ENCODE measurements at regions not wholly inside any gene's neighbourhood (a gene's known extent, or its start where the extent isn't known, plus 50 kb on each side); places are given as distances from the start of the nearest gene placed in this dataset.
"Not testable (repeated sequence)": the region's sequence is repeated elsewhere in the genome, so short reads cannot be mapped to it uniquely, and the experiment has no call there.

DNA sequence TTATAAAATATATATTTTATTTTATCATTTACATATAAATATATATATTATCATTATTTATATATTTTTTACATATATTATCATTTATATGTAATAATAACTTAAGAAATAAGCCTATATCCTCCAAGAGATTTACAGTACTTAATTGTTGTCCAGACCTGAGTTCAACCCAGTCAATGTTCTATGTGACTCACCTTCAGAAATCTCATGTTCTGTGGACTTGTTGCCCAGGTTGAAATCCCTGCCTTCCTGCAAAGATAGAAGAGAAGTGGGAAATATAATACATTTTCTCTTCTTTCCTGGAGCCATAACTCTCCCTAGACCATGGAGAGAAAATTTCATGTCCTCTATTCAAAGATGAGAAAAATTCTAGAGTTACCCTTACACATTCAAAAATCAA lies 247.3 kb downstream of the PARM1 start:
- H3K27ac ChIP-seq: no peak overlapping the region
- TF ChIP-seq, protein P1, sequence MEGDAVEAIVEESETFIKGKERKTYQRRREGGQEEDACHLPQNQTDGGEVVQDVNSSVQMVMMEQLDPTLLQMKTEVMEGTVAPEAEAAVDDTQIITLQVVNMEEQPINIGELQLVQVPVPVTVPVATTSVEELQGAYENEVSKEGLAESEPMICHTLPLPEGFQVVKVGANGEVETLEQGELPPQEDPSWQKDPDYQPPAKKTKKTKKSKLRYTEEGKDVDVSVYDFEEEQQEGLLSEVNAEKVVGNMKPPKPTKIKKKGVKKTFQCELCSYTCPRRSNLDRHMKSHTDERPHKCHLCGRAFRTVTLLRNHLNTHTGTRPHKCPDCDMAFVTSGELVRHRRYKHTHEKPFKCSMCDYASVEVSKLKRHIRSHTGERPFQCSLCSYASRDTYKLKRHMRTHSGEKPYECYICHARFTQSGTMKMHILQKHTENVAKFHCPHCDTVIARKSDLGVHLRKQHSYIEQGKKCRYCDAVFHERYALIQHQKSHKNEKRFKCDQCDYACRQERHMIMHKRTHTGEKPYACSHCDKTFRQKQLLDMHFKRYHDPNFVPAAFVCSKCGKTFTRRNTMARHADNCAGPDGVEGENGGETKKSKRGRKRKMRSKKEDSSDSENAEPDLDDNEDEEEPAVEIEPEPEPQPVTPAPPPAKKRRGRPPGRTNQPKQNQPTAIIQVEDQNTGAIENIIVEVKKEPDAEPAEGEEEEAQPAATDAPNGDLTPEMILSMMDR (IDR thresholded peaks at IDR 0.05; ENCODE audit: low read depth, low read length): no peak
- no peaks in the 10 kb centered on the region for H3K27me3 ChIP-seq (ENCODE audit: insufficient read depth, low read depth, severe bottlenecking)
- H3K9me3 ChIP-seq (ENCODE audit: severe bottlenecking): no peaks in the 10 kb centered on the region
- no peak overlapping the region for H3K4me3 ChIP-seq (ENCODE audit: low read depth, low read length)
- DNase-seq: no peak
- no peaks in the 10 kb centered on the region for H3K36me3 ChIP-seq

DNA sequence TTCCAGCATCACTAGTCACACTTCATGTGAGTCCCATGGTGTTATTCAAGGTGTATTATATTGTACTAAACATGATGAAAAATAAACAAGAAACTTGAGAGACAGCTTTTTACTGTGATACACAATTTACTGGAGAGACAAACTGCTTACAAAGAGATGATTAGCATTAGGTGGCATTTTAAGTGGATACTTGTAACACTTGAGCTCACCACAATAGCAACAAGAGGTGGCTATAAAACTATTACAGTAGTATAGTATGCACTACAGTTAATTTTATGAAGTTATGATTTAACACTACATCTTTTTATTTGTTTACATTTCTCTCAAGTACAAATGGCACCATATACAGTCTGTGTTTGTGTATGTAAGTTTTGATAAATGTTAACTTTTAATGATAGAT lies 246.6 kb downstream of the PARM1 start:
- TF ChIP-seq, protein P1 (IDR thresholded peaks at IDR 0.05; ENCODE audit: low read depth, low read length): no peak
- no peaks in the 10 kb centered on the region for H3K9me3 ChIP-seq (ENCODE audit: severe bottlenecking)
- DNase-seq: no peak
- H3K27me3 ChIP-seq (ENCODE audit: insufficient read depth, low read depth, severe bottlenecking): no peaks in the 10 kb centered on the region
- H3K4me3 ChIP-seq (ENCODE audit: low read depth, low read length): no peak overlapping the region
- no peaks in the 10 kb centered on the region for H3K36me3 ChIP-seq
- H3K27ac ChIP-seq: no peak overlapping the region

DNA sequence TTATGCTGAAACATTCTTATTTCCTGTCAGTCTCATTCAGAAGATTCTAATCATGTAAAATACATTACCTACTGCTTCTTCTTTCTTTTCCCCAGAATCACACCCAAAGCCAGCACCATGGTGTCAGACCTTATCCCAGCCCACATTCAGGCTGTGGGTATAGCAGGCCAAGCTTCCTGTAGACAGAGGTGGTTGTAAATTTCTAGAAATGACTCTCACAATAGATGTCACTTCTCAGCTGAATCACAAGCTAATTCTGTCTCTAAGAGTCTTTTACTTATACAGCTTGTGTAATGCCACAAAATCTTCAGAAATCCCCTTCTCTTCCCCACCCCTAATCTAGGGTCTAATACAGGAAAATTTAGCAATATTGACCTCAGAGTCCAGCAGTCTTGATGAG lies 239.6 kb downstream of the PARM1 start:
- TF ChIP-seq, protein P1 (IDR thresholded peaks at IDR 0.05; ENCODE audit: low read depth, low read length): no peak
- no peak overlapping the region for H3K27ac ChIP-seq
- no peaks in the 10 kb centered on the region for H3K27me3 ChIP-seq (ENCODE audit: insufficient read depth, low read depth, severe bottlenecking)
- no peaks in the 10 kb centered on the region for H3K9me3 ChIP-seq (ENCODE audit: severe bottlenecking)
- no peak overlapping the region for H3K4me3 ChIP-seq (ENCODE audit: low read depth, low read length)
- H3K36me3 ChIP-seq: no peaks in the 10 kb centered on the region
- no peak for DNase-seq

DNA sequence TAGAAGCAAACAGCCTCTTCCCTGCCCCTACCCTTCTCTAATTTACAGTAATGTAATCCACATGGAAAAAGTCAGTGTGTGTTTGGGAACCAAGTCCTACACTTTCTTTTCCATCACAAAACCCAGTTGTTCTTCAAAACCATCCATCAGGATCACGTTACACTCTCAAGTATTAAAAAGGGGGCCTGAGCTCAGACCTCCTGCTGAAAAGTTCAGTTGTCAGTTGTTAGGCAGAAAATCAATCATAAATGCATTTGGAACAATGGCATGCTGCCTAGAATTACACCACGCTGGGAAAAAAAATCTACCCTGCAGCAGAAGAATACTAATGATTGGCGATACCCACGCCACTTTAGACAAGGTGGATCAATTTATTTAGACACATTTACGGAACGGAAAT lies 236.5 kb downstream of the PARM1 start:
- no peak for DNase-seq
- H3K36me3 ChIP-seq: no peaks in the 10 kb centered on the region
- H3K27me3 ChIP-seq (ENCODE audit: insufficient read depth, low read depth, severe bottlenecking): no peaks in the 10 kb centered on the region
- no peak overlapping the region for H3K4me3 ChIP-seq (ENCODE audit: low read depth, low read length)
- no peaks in the 10 kb centered on the region for H3K9me3 ChIP-seq (ENCODE audit: severe bottlenecking)
- TF ChIP-seq, protein P1 (IDR thresholded peaks at IDR 0.05; ENCODE audit: low read depth, low read length): no peak
- no peak overlapping the region for H3K27ac ChIP-seq

DNA sequence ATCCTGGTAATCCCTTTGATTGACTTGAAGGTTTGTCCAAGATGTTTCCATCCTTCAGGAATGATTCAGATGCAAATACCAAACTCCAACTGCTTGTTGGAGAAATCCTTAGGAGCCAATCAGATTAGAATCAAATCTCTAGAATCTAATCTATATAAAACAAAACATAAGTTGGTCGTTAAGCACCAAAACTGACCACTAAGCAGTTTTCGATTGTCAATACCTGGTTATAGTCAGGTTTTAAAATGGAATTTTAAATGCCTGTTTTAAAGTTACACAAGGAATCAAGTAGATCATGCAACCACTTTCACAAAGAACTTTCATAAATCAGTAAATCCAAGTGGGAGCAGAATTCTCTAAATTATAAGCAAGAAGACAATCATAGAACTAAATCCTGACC lies 236.1 kb downstream of the PARM1 start:
- DNase-seq: no peak
- H3K27me3 ChIP-seq (ENCODE audit: insufficient read depth, low read depth, severe bottlenecking): no peaks in the 10 kb centered on the region
- H3K27ac ChIP-seq: no peak overlapping the region
- no peak overlapping the region for H3K4me3 ChIP-seq (ENCODE audit: low read depth, low read length)
- no peaks in the 10 kb centered on the region for H3K9me3 ChIP-seq (ENCODE audit: severe bottlenecking)
- H3K36me3 ChIP-seq: no peaks in the 10 kb centered on the region
- TF ChIP-seq, protein P1 (IDR thresholded peaks at IDR 0.05; ENCODE audit: low read depth, low read length): no peak

DNA sequence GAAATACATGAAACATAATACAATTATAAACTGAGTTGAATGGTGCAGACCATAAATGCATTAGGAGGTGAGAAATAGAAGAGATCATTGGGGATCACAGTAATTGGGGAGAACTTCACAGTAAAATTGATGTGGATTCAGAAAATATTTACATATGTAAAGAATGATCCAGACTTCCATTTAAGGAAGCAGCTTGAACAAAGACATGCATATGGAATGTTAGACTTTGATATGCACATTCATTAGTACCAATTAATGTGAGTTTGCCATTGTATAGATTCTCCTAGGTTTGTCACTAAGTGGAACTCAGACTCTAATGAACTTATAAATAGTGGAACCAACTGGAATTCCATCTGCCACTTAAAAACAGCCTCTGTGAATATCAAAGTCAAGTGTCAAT lies 235.6 kb downstream of the PARM1 start:
- H3K4me3 ChIP-seq (ENCODE audit: low read depth, low read length): no peak overlapping the region
- DNase-seq: no peak
- H3K27ac ChIP-seq: no peak overlapping the region
- H3K36me3 ChIP-seq: no peaks in the 10 kb centered on the region
- TF ChIP-seq, protein P1 (IDR thresholded peaks at IDR 0.05; ENCODE audit: low read depth, low read length): no peak
- H3K9me3 ChIP-seq (ENCODE audit: severe bottlenecking): no peaks in the 10 kb centered on the region
- H3K27me3 ChIP-seq (ENCODE audit: insufficient read depth, low read depth, severe bottlenecking): no peaks in the 10 kb centered on the region

DNA sequence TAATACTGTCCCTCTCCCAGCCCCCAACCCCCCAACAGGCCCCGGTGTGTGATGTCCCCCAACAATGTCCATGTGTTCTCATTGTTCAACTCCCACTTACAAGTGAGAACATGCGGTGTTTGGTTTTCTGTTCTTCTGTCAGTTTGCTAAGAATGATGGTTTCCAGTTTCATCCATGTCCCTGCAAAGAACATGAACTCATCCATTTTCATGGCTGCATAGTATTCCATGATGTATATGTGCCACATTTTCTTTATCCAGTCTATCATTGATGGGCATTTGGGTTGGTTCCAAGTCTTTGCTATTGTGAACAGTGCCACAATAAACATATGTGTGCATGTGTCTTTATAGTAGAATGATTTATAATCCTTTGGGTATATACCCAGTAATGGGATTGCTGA lies 232.2 kb downstream of the PARM1 start:
- not testable (repeated sequence) for H3K36me3 ChIP-seq; H3K27me3 ChIP-seq (ENCODE audit: insufficient read depth, low read depth, severe bottlenecking); H3K9me3 ChIP-seq (ENCODE audit: severe bottlenecking); DNase-seq; H3K4me3 ChIP-seq (ENCODE audit: low read depth, low read length); H3K27ac ChIP-seq
